GM21381 (cell line): ENCODE measurements at regions not wholly inside any gene's neighbourhood (a gene's known extent, or its start where the extent isn't known, plus 50 kb on each side); places are given as distances from the start of the nearest gene placed in this dataset.

Experiments used
- ATAC-seq: cut with Tn5 transposase; IDR thresholded peaks from one replicate; pipeline ENCODE4 v1.9.1; 2021; ENCODE audit warnings: mild to moderate bottlenecking, moderate library complexity; ENCODE audit not compliant: unreplicated experiment

- no peak for ATAC-seq
Measured at GRCh38 chr10:44593952-44594351, 209.1 kb upstream of the CXCL12 start.

- no peak for ATAC-seq
Measured at GRCh38 chr10:44607116-44607515, 222.2 kb upstream of the CXCL12 start.

- no peak for ATAC-seq
Measured at GRCh38 chr10:44618910-44619309, 234.0 kb upstream of the CXCL12 start.

- no peak for ATAC-seq
Measured at GRCh38 chr10:44619521-44619920, 234.6 kb upstream of the CXCL12 start.

GRCh38 chr10:44619975-44620374 lies 235.1 kb upstream of the CXCL12 start:
- ATAC-seq: no peak

- no peak for ATAC-seq
Measured at GRCh38 chr10:44627591-44628354, 242.9 kb upstream of the CXCL12 start.

GRCh38 chr10:44628921-44629320 lies 244.0 kb upstream of the CXCL12 start:
- no peak for ATAC-seq

GRCh38 chr10:44635176-44635575 lies 250.3 kb upstream of the CXCL12 start:
- ATAC-seq: no peak

GRCh38 chr10:44636625-44637024 lies 251.7 kb upstream of the CXCL12 start:
- ATAC-seq: no peak

GRCh38 chr10:44640429-44640828 lies 255.5 kb upstream of the CXCL12 start:
- ATAC-seq: no peak

GRCh38 chr10:44647473-44647872 lies 262.6 kb upstream of the CXCL12 start:
- no peak for ATAC-seq

- no peak for ATAC-seq
Measured at GRCh38 chr10:44647877-44648542, 263.1 kb upstream of the CXCL12 start.

- no peak for ATAC-seq
Measured at GRCh38 chr10:44650691-44651661, 260.2 kb upstream of the TMEM72 start.

GRCh38 chr10:44651834-44652233 lies 259.3 kb upstream of the TMEM72 start:
- no peak for ATAC-seq

- ATAC-seq: no peak
Measured at GRCh38 chr10:44659320-44659719, 251.8 kb upstream of the TMEM72 start.

GRCh38 chr10:44660271-44660670 lies 250.9 kb upstream of the TMEM72 start:
- ATAC-seq: no peak

- no peak for ATAC-seq
Measured at GRCh38 chr10:44662051-44662450, 249.1 kb upstream of the TMEM72 start.

GRCh38 chr10:44668336-44668735 lies 242.8 kb upstream of the TMEM72 start:
- ATAC-seq: no peak

GRCh38 chr10:44671319-44671718 lies 239.8 kb upstream of the TMEM72 start:
- no peak for ATAC-seq

GRCh38 chr10:44673245-44673983 lies 237.7 kb upstream of the TMEM72 start:
- no peak for ATAC-seq
